GM23248 (cell line): ENCODE measurements at regions not wholly inside any gene's neighbourhood (a gene's known extent, or its start where the extent isn't known, plus 50 kb on each side); places are given as distances from the start of the nearest gene placed in this dataset.

Experiments used
- EZH2 ChIP-seq: fragments of 200-600 bp; sonication (generic); IDR thresholded peaks from 2 replicates; pipeline ENCODE4 v1.6.1; 2018; ENCODE audit warnings: antibody characterized with exemption, mild to moderate bottlenecking; ENCODE audit not compliant: insufficient read depth, poor library complexity, severe bottlenecking
- EZH2phosphoT487 ChIP-seq: fragments of 200-600 bp; sonication (generic); IDR thresholded peaks from 2 replicates; pipeline ENCODE4 v1.6.1; 2018; ENCODE audit warnings: antibody characterized with exemption, moderate library complexity, mild to moderate bottlenecking, low read depth; ENCODE audit not compliant: insufficient read depth

GRCh38 chr6:168387911-168388310, 53.1 kb upstream of the SMOC2 start:
- no peak for TF ChIP-seq EZH2phosphoT487
- no peak for TF ChIP-seq EZH2
